Activated B cell treated with CpG ODN at 0.5 μM for 24 hours (primary cell): ENCODE measurements at regions not wholly inside any gene's neighbourhood (a gene's known extent, or its start where the extent isn't known, plus 50 kb on each side); places are given as distances from the start of the nearest gene placed in this dataset.

Experiments
- ATAC-seq: fragments of 200-7000 bp; cut with Tn5 transposase; one replicate; pipeline ENCODE4 v1.10.0; 2021; ENCODE audit warnings: low read depth, mild to moderate bottlenecking, moderate library complexity
- CTCF ChIA-PET: fragments of 350-600 bp; sonication (Branson Sonifier 250); formaldehyde crosslinking; loops from one replicate; lab custom pipeline; 2021; ENCODE audit warnings: antibody characterized with exemption; lab: Charles Lee
- POLR2A ChIA-PET: fragments of 350-600 bp; sonication (Branson Sonifier 250); formaldehyde crosslinking; loops from one replicate; lab custom pipeline; 2021; ENCODE audit warnings: antibody characterized with exemption; lab: Charles Lee
- DNase-seq: peaks from one replicate; pipeline ENCODE4 v3.0.0; 2022
- H3K27ac Mint-ChIP-seq: one replicate; pipeline ENCODE4 v1.8.0; 2020; ENCODE audit warnings: mixed read lengths
- H3K27me3 Mint-ChIP-seq: one replicate; pipeline ENCODE4 v1.8.0; 2021; ENCODE audit warnings: mixed read lengths
- H3K36me3 Mint-ChIP-seq: one replicate; pipeline ENCODE4 v1.8.0; 2021; ENCODE audit warnings: low read depth, mixed read lengths
- H3K4me1 Mint-ChIP-seq: one replicate; pipeline ENCODE4 v1.8.0; 2021; ENCODE audit warnings: mixed read lengths
- H3K4me3 Mint-ChIP-seq: one replicate; pipeline ENCODE4 v1.8.0; 2020; ENCODE audit warnings: mild to moderate bottlenecking, mixed read lengths
- H3K9me3 Mint-ChIP-seq: one replicate; pipeline ENCODE4 v1.8.0; 2020; ENCODE audit warnings: mixed read lengths
- intact Hi-C: fragments of 100-400 bp; cut with micrococcal nuclease; formaldehyde crosslinking; loops from one replicate; pipeline ENCODE4 v1.15.1; 2024
- TF ChIP-seq, protein P1 (sequence below): fragments of 200-600 bp; IDR thresholded peaks from one replicate; pipeline ENCODE4 v1.8.0; 2022; ENCODE audit warnings: antibody characterized with exemption, mild to moderate bottlenecking

DNA sequence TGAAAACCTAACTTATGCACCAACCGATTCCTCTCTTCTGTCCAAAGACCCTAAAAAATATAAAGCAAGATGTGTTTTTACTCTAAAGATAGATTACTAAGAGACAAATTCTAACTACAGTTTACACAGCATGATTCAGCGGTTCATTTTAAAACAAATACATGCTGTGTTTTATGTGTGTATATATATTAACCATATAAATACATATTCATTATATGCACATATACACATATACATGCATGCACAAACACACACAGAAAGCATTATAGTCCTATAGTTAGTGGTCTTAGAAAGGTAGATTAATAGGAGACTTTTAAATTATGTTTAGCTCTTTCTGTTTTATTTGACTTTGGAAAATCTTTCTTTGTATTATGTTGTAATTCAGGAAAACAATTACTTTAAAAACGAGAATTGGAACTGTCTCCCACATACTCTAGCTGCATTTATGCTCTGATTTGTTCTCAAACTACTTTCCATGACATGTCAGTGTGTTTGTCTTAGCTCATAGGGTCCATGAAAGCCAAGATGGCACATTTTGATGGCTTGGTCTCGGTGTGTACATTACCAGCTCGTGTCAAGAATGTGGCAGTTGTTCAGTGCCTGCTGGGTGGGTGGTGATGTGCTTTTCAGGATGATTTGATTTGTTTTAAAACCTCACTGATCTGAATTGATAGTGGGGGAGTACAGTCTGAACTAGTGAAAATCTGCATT lies 548.8 kb upstream of the SALL1 start:
- Mint-ChIP-seq H3K4me1 (no peaks in the 10 kb centered on the region), H3K9me3 (peaks cover 9% of the 10 kb centered on the region), H3K4me3 (no peak overlapping the region), H3K36me3 (no peaks in the 10 kb centered on the region), H3K27ac (no peak overlapping the region), H3K27me3 (no peaks in the 10 kb centered on the region)
- CTCF ChIA-PET = no interaction called here
- POLR2A ChIA-PET = no interaction called here
- ATAC-seq = no peak
- intact Hi-C loops = no loop called here
- DNase-seq = no peak
- TF ChIP-seq, protein P1, sequence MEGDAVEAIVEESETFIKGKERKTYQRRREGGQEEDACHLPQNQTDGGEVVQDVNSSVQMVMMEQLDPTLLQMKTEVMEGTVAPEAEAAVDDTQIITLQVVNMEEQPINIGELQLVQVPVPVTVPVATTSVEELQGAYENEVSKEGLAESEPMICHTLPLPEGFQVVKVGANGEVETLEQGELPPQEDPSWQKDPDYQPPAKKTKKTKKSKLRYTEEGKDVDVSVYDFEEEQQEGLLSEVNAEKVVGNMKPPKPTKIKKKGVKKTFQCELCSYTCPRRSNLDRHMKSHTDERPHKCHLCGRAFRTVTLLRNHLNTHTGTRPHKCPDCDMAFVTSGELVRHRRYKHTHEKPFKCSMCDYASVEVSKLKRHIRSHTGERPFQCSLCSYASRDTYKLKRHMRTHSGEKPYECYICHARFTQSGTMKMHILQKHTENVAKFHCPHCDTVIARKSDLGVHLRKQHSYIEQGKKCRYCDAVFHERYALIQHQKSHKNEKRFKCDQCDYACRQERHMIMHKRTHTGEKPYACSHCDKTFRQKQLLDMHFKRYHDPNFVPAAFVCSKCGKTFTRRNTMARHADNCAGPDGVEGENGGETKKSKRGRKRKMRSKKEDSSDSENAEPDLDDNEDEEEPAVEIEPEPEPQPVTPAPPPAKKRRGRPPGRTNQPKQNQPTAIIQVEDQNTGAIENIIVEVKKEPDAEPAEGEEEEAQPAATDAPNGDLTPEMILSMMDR = no peak

DNA sequence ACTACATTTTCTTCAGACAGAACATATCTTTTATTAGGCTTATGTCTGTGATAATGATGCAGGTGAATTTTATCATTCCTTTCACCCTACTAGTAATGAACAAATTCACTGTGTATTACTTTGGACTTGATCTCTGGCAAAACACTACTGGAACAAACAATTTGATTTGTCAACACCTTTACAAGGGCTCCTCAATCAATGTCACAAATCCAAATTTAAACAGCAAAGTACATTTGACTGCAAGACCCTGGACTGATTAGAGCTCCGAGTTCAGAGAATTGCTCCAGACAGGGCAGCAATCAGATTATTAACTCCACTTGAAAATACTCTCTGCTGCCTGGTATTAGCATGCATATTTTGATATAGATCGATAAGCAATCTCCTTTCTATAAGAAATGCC lies 547.6 kb upstream of the SALL1 start:
- Mint-ChIP-seq H3K27ac (no peak overlapping the region), H3K9me3 (peaks cover 10% of the 10 kb centered on the region), H3K4me1 (no peaks in the 10 kb centered on the region), H3K27me3 (no peaks in the 10 kb centered on the region), H3K4me3 (no peak overlapping the region), H3K36me3 (no peaks in the 10 kb centered on the region)
- DNase-seq (no peak), ATAC-seq (no peak)
- ChIA-PET POLR2A (no interaction called here), CTCF (no interaction called here)
- TF ChIP-seq, protein P1 = no peak
- intact Hi-C loops = no loop called here

DNA sequence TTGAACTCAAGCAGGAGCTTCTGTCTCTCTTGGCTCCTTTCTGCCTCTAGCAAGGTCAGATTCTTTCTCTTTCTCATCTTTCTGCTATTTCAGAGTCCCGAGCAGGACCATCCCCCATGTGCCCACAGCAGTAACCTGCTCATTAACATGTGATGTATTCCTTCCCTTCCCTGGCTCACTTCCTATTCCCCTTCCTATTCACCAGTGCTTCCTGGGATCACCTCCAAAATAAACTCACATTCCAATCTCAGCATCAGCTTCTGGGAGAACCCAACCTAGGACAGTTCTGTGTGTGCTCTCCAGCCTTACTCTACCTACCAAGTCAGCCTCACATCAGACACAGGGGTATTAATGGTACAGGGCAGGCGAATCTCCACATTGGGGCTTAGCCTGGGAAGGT lies 546.4 kb upstream of the SALL1 start:
- intact Hi-C loops = no loop called here
- no peak for ATAC-seq
- no peaks in the 10 kb centered on the region for H3K27me3 Mint-ChIP-seq
- DNase-seq = no peak
- ChIA-PET CTCF (no interaction called here), POLR2A (no interaction called here)
- peaks cover 12% of the 10 kb centered on the region for H3K9me3 Mint-ChIP-seq
- H3K36me3 Mint-ChIP-seq = no peaks in the 10 kb centered on the region
- no peaks in the 10 kb centered on the region for H3K4me1 Mint-ChIP-seq
- H3K4me3 Mint-ChIP-seq = no peak overlapping the region
- H3K27ac Mint-ChIP-seq = no peak overlapping the region
- TF ChIP-seq, protein P1 = no peak

GRCh38 chr16:51696376-51696775 lies 545.3 kb upstream of the SALL1 start:
- intact Hi-C loops = no loop called here
- Mint-ChIP-seq H3K4me1 (no peaks in the 10 kb centered on the region), H3K36me3 (no peaks in the 10 kb centered on the region), H3K27me3 (no peaks in the 10 kb centered on the region), H3K9me3 (peaks cover 14% of the 10 kb centered on the region), H3K27ac (no peak overlapping the region), H3K4me3 (no peak overlapping the region)
- DNase-seq (no peak), ATAC-seq (no peak)
- ChIA-PET CTCF (no interaction called here), POLR2A (no interaction called here)
- TF ChIP-seq, protein P1 = no peak

DNA sequence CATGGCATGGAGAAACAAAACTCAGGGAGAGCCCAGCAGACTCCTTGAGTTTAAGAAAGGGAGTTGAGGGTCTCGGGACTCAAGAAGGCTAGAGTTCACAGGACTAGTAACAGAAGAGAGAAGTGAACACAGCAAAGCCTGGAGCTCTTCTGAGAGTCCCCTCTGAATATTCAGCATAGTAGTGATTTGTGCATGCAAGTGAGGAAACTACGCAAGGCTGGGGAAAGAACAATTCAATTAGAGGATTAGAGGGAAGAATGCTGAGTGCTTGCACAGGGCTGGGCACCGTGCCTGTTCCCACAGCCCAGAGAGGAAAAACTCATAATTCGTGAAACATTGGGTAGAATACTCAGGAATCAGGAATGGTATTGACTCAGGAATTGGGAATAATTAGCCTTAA lies 540.0 kb upstream of the SALL1 start:
- ChIA-PET POLR2A (no interaction called here), CTCF (no interaction called here)
- no peaks in the 10 kb centered on the region for H3K36me3 Mint-ChIP-seq
- intact Hi-C loops = no loop called here
- H3K27ac Mint-ChIP-seq = no peak overlapping the region
- no peaks in the 10 kb centered on the region for H3K4me1 Mint-ChIP-seq
- ATAC-seq (no peak), DNase-seq (no peak)
- TF ChIP-seq, protein P1 = no peak
- peaks cover 22% of the 10 kb centered on the region for H3K9me3 Mint-ChIP-seq
- H3K4me3 Mint-ChIP-seq = no peak overlapping the region
- H3K27me3 Mint-ChIP-seq = no peaks in the 10 kb centered on the region
